Ovary (tissue), 3 donors: ENCODE measurements at regions not wholly inside any gene's neighbourhood (a gene's known extent, or its start where the extent isn't known, plus 50 kb on each side); places are given as distances from the start of the nearest gene placed in this dataset.
"Not testable (repeated sequence)": the region's sequence is repeated elsewhere in the genome, so short reads cannot be mapped to it uniquely, and the experiment has no call there.

Source experiments
- POLR2A ChIP-seq: fragments of 450-650 bp; IDR thresholded peaks from one replicate; pipeline ENCODE4 v1.6.1; 2017; ENCODE audit warnings: antibody characterized with exemption, mild to moderate bottlenecking, moderate library complexity
- TF ChIP-seq, protein P1 (sequence below), 3 donors: fragments of 450-650 bp in 2 of 3; fragments of 200-600 bp in 1 of 3; IDR thresholded peaks; one replicate each; pipeline versions ENCODE4 v1.5.1 to v1.8.0; 2016 to 2022; ENCODE audit warnings: antibody characterized with exemption in 3 of 3, mild to moderate bottlenecking in 1 of 3
- donor health status: DM: no; HTN: no; CAD: no.

DNA sequence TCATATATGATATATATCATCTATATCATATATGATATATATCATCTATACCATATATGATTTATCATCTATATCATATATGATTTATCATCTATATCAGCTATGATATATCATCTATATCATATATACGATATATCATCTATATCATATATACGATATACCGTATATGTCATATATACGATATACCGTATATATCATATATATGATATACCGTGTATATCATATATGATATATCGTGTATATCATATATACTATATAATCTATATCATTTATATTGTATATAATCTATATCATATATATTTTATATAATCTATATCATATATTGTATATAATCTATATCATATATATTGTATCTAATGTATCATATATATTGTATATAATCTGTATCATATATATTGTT is 55.9 kb upstream of the RIMBP3B start:
- TF ChIP-seq POLR2A = not testable (repeated sequence)
- TF ChIP-seq, protein P1, sequence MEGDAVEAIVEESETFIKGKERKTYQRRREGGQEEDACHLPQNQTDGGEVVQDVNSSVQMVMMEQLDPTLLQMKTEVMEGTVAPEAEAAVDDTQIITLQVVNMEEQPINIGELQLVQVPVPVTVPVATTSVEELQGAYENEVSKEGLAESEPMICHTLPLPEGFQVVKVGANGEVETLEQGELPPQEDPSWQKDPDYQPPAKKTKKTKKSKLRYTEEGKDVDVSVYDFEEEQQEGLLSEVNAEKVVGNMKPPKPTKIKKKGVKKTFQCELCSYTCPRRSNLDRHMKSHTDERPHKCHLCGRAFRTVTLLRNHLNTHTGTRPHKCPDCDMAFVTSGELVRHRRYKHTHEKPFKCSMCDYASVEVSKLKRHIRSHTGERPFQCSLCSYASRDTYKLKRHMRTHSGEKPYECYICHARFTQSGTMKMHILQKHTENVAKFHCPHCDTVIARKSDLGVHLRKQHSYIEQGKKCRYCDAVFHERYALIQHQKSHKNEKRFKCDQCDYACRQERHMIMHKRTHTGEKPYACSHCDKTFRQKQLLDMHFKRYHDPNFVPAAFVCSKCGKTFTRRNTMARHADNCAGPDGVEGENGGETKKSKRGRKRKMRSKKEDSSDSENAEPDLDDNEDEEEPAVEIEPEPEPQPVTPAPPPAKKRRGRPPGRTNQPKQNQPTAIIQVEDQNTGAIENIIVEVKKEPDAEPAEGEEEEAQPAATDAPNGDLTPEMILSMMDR (IDR thresholded peaks at IDR 0.05) = not testable (repeated sequence)
